ENCODE measurements at regions not wholly inside any gene's neighbourhood (a gene's known extent, or its start where the extent isn't known, plus 50 kb on each side); places are given as distances from the start of the nearest gene placed in this dataset.

DNA sequence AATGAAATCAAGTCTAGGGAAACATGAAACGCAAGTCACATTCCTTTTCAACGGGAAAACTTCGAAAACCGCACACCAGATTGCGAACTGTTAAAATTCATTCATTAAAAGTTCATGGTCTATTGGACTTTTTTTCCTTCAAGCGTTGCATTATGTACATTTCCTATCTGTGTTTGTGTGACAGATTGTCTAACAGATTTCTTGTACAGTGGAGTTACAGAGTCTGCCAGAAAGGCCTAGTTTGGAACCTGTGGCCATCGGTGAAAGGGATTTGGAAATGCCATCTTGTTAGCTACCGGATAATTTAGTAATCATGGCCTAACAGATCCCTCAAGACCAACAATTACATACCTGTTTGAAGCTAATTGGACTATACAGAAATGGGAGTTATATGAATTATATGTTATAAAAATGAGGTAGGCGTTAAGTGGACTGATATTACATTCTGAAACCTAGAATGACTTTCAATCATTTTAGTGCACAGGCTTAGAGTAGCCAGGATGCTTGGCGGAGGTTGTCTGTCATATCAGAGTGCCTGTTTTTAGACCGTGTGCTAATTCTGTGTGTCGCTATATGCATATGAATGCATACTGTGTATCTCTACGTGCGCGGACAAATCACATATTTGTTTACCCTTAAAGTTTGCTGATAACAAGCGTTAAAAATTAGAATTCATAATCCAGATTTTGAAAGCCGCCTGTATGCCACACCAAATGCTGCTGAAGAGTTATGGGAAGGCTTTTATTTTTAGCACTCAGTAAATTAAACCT is 885.4 kb upstream of the RBFOX1 start:
- TF ChIP-seq POLR2AphosphoS5 (IDR thresholded peaks at IDR 0.05; ENCODE audit: borderline replicate concordance, low read depth, low read length) (no peak), FOXP2 (optimal IDR thresholded peaks at IDR 0.05; ENCODE audit: control extremely low read depth, extremely low read length, insufficient read depth) (no peak), EZH2 (IDR thresholded peaks at IDR 0.05) (no peak)
- DNase-seq (ENCODE audit: low read depth, low spot score), result no peak

DNA sequence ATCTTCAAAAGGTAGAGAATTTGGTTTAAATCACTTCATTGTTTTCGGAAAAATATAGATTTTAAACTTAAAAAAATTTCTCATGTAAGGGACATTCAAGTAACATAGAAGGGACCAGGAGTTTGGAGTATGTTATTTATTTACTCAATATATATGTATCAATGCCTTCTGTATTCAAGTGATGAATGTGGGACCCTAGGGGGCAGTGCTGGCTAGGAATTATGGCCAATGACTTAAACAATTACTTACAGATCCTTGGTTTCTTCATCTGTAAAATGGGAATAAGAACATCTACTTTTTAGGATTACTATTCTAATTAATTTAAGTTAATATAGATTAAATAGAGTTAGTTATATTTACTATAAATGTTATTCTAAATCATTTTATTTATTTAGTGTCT is 886.3 kb upstream of the RBFOX1 start:
- H3K27ac ChIP-seq, result no peak overlapping the region
- H3K4me3 ChIP-seq, result no peak overlapping the region
- H3K36me3 ChIP-seq (ENCODE audit: insufficient read depth, low read length), result no peaks in the 10 kb centered on the region
- DNase-seq (ENCODE audit: low read depth, low spot score), result no peak
- no peak overlapping the region for H3K9ac ChIP-seq (ENCODE audit: insufficient read length)
- TF ChIP-seq FOXP2 (optimal IDR thresholded peaks at IDR 0.05; ENCODE audit: control extremely low read depth, extremely low read length, insufficient read depth) (no peak), EZH2 (IDR thresholded peaks at IDR 0.05) (no peak), POLR2AphosphoS5 (IDR thresholded peaks at IDR 0.05; ENCODE audit: borderline replicate concordance, low read depth, low read length) (no peak)
- no peaks in the 10 kb centered on the region for H3K9me3 ChIP-seq (ENCODE audit: low read depth, low read length)

More for the DNA sequence above, 885.4 kb upstream of the RBFOX1 start:
- H3K27ac ChIP-seq, result no peak overlapping the region
- no peak overlapping the region for H3K9ac ChIP-seq (ENCODE audit: insufficient read length)
- no peaks in the 10 kb centered on the region for H3K36me3 ChIP-seq (ENCODE audit: insufficient read depth, low read length)
- no peak overlapping the region for H3K4me3 ChIP-seq
- H3K9me3 ChIP-seq (ENCODE audit: low read depth, low read length), result no peaks in the 10 kb centered on the region

DNA sequence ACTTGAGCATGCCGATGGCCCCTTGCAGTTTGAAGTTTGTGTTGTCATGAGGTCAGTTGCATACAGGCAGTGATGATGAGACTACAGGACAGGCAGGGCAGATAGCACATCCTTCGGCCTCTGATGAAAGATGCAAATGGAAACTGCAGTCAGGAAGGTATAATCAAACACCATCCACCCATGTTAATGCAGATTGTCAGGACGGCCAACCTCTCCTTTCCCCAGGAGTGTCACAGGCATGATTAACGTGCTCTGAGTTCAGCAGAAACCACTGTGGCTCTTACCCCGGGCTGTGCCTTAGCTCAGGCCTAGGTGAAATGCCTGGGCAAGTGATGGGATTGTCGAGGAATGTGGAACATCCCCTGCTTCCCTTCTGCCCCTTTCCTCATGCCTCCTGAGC is 893.5 kb upstream of the RBFOX1 start:
- no peaks in the 10 kb centered on the region for H3K36me3 ChIP-seq (ENCODE audit: insufficient read depth, low read length)
- TF ChIP-seq FOXP2 (optimal IDR thresholded peaks at IDR 0.05; ENCODE audit: control extremely low read depth, extremely low read length, insufficient read depth) (no peak), EZH2 (IDR thresholded peaks at IDR 0.05) (no peak), POLR2AphosphoS5 (IDR thresholded peaks at IDR 0.05; ENCODE audit: borderline replicate concordance, low read depth, low read length) (no peak)
- H3K27ac ChIP-seq, result no peak overlapping the region
- no peak overlapping the region for H3K9ac ChIP-seq (ENCODE audit: insufficient read length)
- H3K9me3 ChIP-seq (ENCODE audit: low read depth, low read length), result no peaks in the 10 kb centered on the region
- H3K4me3 ChIP-seq, result no peak overlapping the region
- DNase-seq (ENCODE audit: low read depth, low spot score), result no peak

DNA sequence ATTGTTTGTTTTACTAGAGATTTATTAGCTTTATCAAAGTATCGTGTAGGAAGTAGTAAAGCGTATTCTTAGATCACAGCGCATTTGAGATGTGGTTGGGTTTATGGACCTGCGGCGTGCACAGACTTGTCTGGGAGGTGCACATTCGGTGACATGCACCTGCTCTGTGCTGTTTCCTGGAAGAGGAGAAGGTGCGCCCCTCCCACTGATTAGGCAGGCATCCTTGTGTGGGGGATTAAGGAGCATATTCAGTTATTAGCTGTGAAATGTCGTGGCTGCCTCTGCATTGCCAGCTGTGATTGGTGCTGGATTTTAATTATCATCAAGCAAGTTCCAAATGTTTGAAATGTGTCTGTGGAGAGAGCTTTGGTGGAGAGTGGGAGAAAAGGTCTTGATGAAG is 903.8 kb upstream of the RBFOX1 start:
- no peak for DNase-seq (ENCODE audit: low read depth, low spot score)
- no peaks in the 10 kb centered on the region for H3K36me3 ChIP-seq (ENCODE audit: insufficient read depth, low read length)
- TF ChIP-seq FOXP2 (optimal IDR thresholded peaks at IDR 0.05; ENCODE audit: control extremely low read depth, extremely low read length, insufficient read depth) (no peak), EZH2 (IDR thresholded peaks at IDR 0.05) (no peak), POLR2AphosphoS5 (IDR thresholded peaks at IDR 0.05; ENCODE audit: borderline replicate concordance, low read depth, low read length) (no peak)

DNA sequence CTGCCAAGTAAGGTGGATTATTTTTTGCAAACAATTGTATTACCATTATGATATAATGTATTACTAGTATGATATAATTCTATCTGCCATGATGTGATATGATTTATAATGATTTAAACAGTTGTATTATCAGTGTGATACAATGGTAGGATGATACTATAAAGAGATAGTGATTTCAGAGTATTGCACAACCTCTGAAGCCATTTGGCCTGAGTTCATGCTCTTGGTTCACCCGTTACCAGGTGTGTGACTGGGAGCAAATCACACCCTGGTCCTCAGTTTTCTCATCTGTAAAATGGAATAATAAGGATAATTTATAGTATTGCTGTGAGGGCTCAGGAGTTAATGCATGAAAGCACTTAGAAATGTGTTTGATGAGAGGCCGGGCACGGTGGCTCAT is 905.0 kb upstream of the RBFOX1 start:
- no peaks in the 10 kb centered on the region for H3K9me3 ChIP-seq (ENCODE audit: low read depth, low read length)
- H3K4me3 ChIP-seq, result no peak overlapping the region
- no peak overlapping the region for H3K9ac ChIP-seq (ENCODE audit: insufficient read length)
- no peak overlapping the region for H3K27ac ChIP-seq
- no peaks in the 10 kb centered on the region for H3K36me3 ChIP-seq (ENCODE audit: insufficient read depth, low read length)
- no peak for TF ChIP-seq FOXP2 (optimal IDR thresholded peaks at IDR 0.05; ENCODE audit: control extremely low read depth, extremely low read length, insufficient read depth)
- no peak for TF ChIP-seq POLR2AphosphoS5 (IDR thresholded peaks at IDR 0.05; ENCODE audit: borderline replicate concordance, low read depth, low read length)
- no peak for TF ChIP-seq EZH2 (IDR thresholded peaks at IDR 0.05)
- DNase-seq (ENCODE audit: low read depth, low spot score), result no peak

More for the DNA sequence above, 903.8 kb upstream of the RBFOX1 start:
- Histone ChIP-seq H3K9ac (ENCODE audit: insufficient read length) (no peak overlapping the region), H3K9me3 (ENCODE audit: low read depth, low read length) (no peaks in the 10 kb centered on the region), H3K27ac (no peak overlapping the region), H3K4me3 (no peak overlapping the region)

DNA sequence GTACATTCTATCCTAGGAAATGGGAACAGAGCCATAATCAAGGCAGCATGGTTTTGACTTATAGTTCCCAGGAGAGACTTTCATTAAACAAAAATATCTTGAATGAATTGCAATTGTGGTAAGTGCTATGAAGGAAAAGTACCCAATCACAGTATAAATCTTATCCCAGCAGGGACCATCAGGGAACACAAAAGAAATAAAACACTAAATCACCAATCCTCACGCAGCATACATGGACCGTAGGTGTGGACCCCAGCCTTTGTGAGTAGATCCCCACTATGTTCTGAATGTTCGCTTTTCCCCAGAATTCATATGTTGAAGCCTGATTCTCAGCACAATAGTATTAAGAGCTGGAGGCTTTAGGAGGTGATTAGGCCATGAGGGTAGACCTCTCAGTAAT is 925.0 kb upstream of the RBFOX1 start:
- Histone ChIP-seq H3K4me3 (no peak overlapping the region), H3K9me3 (ENCODE audit: low read depth, low read length) (no peaks in the 10 kb centered on the region), H3K27ac (no peak overlapping the region), H3K36me3 (ENCODE audit: insufficient read depth, low read length) (no peaks in the 10 kb centered on the region), H3K9ac (ENCODE audit: insufficient read length) (no peak overlapping the region)
- DNase-seq (ENCODE audit: low read depth, low spot score), result no peak
- no peak for TF ChIP-seq FOXP2 (optimal IDR thresholded peaks at IDR 0.05; ENCODE audit: control extremely low read depth, extremely low read length, insufficient read depth)
- no peak for TF ChIP-seq EZH2 (IDR thresholded peaks at IDR 0.05)
- no peak for TF ChIP-seq POLR2AphosphoS5 (IDR thresholded peaks at IDR 0.05; ENCODE audit: borderline replicate concordance, low read depth, low read length)

DNA sequence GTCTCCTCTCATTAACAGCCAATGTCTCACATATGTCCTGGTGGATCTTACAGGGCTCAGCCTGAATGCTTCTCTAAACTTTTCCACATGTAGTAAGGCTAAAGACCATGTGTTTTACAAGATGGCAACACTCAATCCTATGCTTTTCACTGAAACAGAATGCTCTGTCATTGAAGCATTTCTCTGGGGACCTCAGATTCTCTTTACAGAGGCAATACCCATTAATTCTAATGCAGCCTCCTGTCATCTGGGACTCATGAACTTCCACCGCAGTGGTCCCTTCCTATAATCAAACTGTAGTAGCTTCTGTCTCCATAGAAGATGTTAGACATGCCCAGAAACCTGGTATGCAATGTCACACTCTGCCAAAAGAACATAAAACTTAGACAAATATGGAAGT is 926.6 kb upstream of the RBFOX1 start:
- Histone ChIP-seq H3K36me3 (ENCODE audit: insufficient read depth, low read length) (no peaks in the 10 kb centered on the region), H3K27ac (no peak overlapping the region), H3K4me3 (no peak overlapping the region), H3K9me3 (ENCODE audit: low read depth, low read length) (no peaks in the 10 kb centered on the region), H3K9ac (ENCODE audit: insufficient read length) (no peak overlapping the region)
- TF ChIP-seq EZH2 (IDR thresholded peaks at IDR 0.05) (no peak), FOXP2 (optimal IDR thresholded peaks at IDR 0.05; ENCODE audit: control extremely low read depth, extremely low read length, insufficient read depth) (no peak), POLR2AphosphoS5 (IDR thresholded peaks at IDR 0.05; ENCODE audit: borderline replicate concordance, low read depth, low read length) (no peak)
- DNase-seq (ENCODE audit: low read depth, low spot score), result no peak

DNA sequence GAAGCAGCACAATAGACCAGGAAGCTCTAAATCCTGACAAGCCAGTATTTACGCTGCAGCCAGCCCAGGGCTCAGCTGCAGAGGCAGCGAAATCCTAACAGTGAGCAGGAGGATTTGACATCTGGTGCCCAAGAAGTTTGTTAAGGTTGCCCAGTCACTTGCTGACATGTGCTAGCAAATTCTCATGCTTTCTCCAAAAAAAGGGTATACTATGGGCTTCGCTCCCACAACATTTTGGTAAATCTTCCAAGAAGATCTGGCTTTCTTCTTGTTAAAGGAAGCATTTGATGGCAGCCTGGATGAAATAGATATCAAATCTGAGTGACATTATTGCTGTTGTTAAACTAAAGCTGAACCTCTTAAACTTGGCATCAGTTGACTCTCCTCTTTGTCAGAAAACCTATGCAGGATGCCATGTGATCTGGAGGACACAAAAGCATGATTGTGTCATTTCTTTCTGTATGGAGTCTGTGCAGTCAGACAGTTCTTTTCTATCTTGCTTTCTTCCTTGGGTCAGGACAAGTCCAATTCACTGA is 949.7 kb upstream of the RBFOX1 start:
- no peak for DNase-seq (ENCODE audit: low read depth, low spot score)
- no peaks in the 10 kb centered on the region for H3K9me3 ChIP-seq (ENCODE audit: low read depth, low read length)
- TF ChIP-seq EZH2 (IDR thresholded peaks at IDR 0.05) (no peak), POLR2AphosphoS5 (IDR thresholded peaks at IDR 0.05; ENCODE audit: borderline replicate concordance, low read depth, low read length) (no peak), FOXP2 (optimal IDR thresholded peaks at IDR 0.05; ENCODE audit: control extremely low read depth, extremely low read length, insufficient read depth) (no peak)
- H3K36me3 ChIP-seq (ENCODE audit: insufficient read depth, low read length), result no peaks in the 10 kb centered on the region
- H3K27ac ChIP-seq, result no peak overlapping the region
- no peak overlapping the region for H3K4me3 ChIP-seq
- no peak overlapping the region for H3K9ac ChIP-seq (ENCODE audit: insufficient read length)

All from SK-N-MC (cell line).